Left ventricle myocardium inferior (tissue), 1 donor: ENCODE measurements at regions not wholly inside any gene's neighbourhood (a gene's known extent, or its start where the extent isn't known, plus 50 kb on each side); places are given as distances from the start of the nearest gene placed in this dataset.

Source experiments
- DNase-seq: peaks from one replicate; pipeline ENCODE4 v3.0.0-alpha.2; 2020
- H3K27ac ChIP-seq: fragments of 200-600 bp; replicated peaks from 2 replicates; pipeline ENCODE4 v1.8.0; 2021
- H3K27me3 ChIP-seq: fragments of 200-600 bp; 2 replicates; pipeline ENCODE4 v1.8.0; 2021; ENCODE audit warnings: low read depth
- H3K36me3 ChIP-seq: fragments of 200-600 bp; 2 replicates; pipeline ENCODE4 v1.8.0; 2021
- H3K4me1 ChIP-seq: fragments of 200-600 bp; 2 replicates; pipeline ENCODE4 v1.8.0; 2021
- H3K4me3 ChIP-seq: fragments of 200-600 bp; 2 replicates; pipeline ENCODE4 v1.8.0; 2021; ENCODE audit warnings: mild to moderate bottlenecking, moderate library complexity
- H3K9me3 ChIP-seq: fragments of 200-600 bp; replicated peaks from 2 replicates; pipeline ENCODE4 v1.8.0; 2021
- CTCF ChIP-seq: fragments of 200-600 bp; IDR thresholded peaks from 2 replicates; pipeline ENCODE4 v1.8.0; 2021; ENCODE audit warnings: antibody characterized with exemption, mild to moderate bottlenecking, borderline replicate concordance
- intact Hi-C: fragments of 100-400 bp; cut with micrococcal nuclease; formaldehyde crosslinking; loops from one replicate; pipeline ENCODE4 v1.11.0; 2022
- donor health status: DM: no; HTN: yes; CAD: no; lungs with severe emphysema.

- H3K27me3 ChIP-seq: peaks cover 82% of the 10 kb centered on the region
- H3K4me3 ChIP-seq: no peak overlapping the region
- no peak for TF ChIP-seq CTCF
- no peaks in the 10 kb centered on the region for H3K9me3 ChIP-seq
- H3K27ac ChIP-seq: no peak overlapping the region
- no peaks in the 10 kb centered on the region for H3K36me3 ChIP-seq
- no peak for DNase-seq
- intact Hi-C loops: no loop called here
- H3K4me1 ChIP-seq: peaks cover 7% of the 10 kb centered on the region
Measured at GRCh38 chr1:30188999-30189398, 534.4 kb downstream of the MATN1 start.

GRCh38 chr1:30188329-30188728, 535.1 kb downstream of the MATN1 start:
- Histone ChIP-seq H3K27me3 (peaks cover 85% of the 10 kb centered on the region), H3K4me3 (no peak overlapping the region), H3K4me1 (peaks cover 7% of the 10 kb centered on the region), H3K9me3 (no peaks in the 10 kb centered on the region), H3K36me3 (no peaks in the 10 kb centered on the region), H3K27ac (no peak overlapping the region)
- no peak for TF ChIP-seq CTCF
- intact Hi-C loops: no loop called here
- no peak for DNase-seq

- Histone ChIP-seq H3K4me1 (peaks cover 7% of the 10 kb centered on the region), H3K9me3 (no peaks in the 10 kb centered on the region), H3K27ac (no peak overlapping the region), H3K36me3 (no peaks in the 10 kb centered on the region), H3K4me3 (no peak overlapping the region), H3K27me3 (peaks cover 81% of the 10 kb centered on the region)
- no peak for TF ChIP-seq CTCF
- intact Hi-C loops: no loop called here
- DNase-seq: no peak
Measured at GRCh38 chr1:30187413-30188023, 535.9 kb downstream of the MATN1 start.

- no peak for TF ChIP-seq CTCF
- H3K9me3 ChIP-seq: no peaks in the 10 kb centered on the region
- DNase-seq: no peak
- peaks cover 75% of the 10 kb centered on the region for H3K27me3 ChIP-seq
- H3K27ac ChIP-seq: no peak overlapping the region
- no peaks in the 10 kb centered on the region for H3K36me3 ChIP-seq
- intact Hi-C loops: no loop called here
- no peak overlapping the region for H3K4me3 ChIP-seq
- peaks cover 7% of the 10 kb centered on the region for H3K4me1 ChIP-seq
Measured at GRCh38 chr1:30186586-30186985, 536.8 kb downstream of the MATN1 start.

- intact Hi-C loops: no loop called here
- DNase-seq: no peak
- no peak overlapping the region for H3K4me3 ChIP-seq
- H3K27ac ChIP-seq: no peak overlapping the region
- TF ChIP-seq CTCF: no peak
- H3K36me3 ChIP-seq: no peaks in the 10 kb centered on the region
- H3K9me3 ChIP-seq: no peaks in the 10 kb centered on the region
- H3K4me1 ChIP-seq: peaks cover 7% of the 10 kb centered on the region
- peaks cover 73% of the 10 kb centered on the region for H3K27me3 ChIP-seq
Measured at GRCh38 chr1:30185809-30186208, 537.6 kb downstream of the MATN1 start.
